ENCODE measurements at regions not wholly inside any gene's neighbourhood (a gene's known extent, or its start where the extent isn't known, plus 50 kb on each side); places are given as distances from the start of the nearest gene placed in this dataset.
A peak's percentile ranks its signal among the peaks of the same experiment; 100 is the strongest.
"Not testable (repeated sequence)": the region's sequence is repeated elsewhere in the genome, so short reads cannot be mapped to it uniquely, and the experiment has no call there.

- DNase-seq (ENCODE audit: low read depth): not testable (repeated sequence)
Measured at GRCh38 chr6:167690167-167690922, 136.4 kb upstream of the AFDN start.

- no peak for DNase-seq (ENCODE audit: low read depth)
Measured at GRCh38 chr6:167690931-167691330, 135.8 kb upstream of the AFDN start.

- DNase-seq (ENCODE audit: low read depth): no peak
Measured at GRCh38 chr6:167691533-167692312, 135.0 kb upstream of the AFDN start.

GRCh38 chr6:167693478-167693877, 133.2 kb upstream of the AFDN start:
- DNase-seq (ENCODE audit: low read depth): not testable (repeated sequence)

GRCh38 chr6:167695831-167696230, 130.9 kb upstream of the AFDN start:
- DNase-seq (ENCODE audit: low read depth): no peak

GRCh38 chr6:167696296-167696695, 130.4 kb upstream of the AFDN start:
- DNase-seq (ENCODE audit: low read depth): no peak

GRCh38 chr6:167697316-167697715, 129.4 kb upstream of the AFDN start:
- no peak for DNase-seq (ENCODE audit: low read depth)

GRCh38 chr6:167698540-167698939, 128.2 kb upstream of the AFDN start:
- no peak for DNase-seq (ENCODE audit: low read depth)

GRCh38 chr6:167699141-167699931, 127.4 kb upstream of the AFDN start:
- no peak for DNase-seq (ENCODE audit: low read depth)

- no peak for DNase-seq (ENCODE audit: low read depth)
Measured at GRCh38 chr6:167700199-167700598, 126.5 kb upstream of the AFDN start.

- DNase-seq (ENCODE audit: low read depth): no peak
Measured at GRCh38 chr6:167701010-167701409, 125.7 kb upstream of the AFDN start.

- no peak for DNase-seq (ENCODE audit: low read depth)
Measured at GRCh38 chr6:167702241-167702827, 124.4 kb upstream of the AFDN start.

GRCh38 chr6:167703347-167703746, 123.4 kb upstream of the AFDN start:
- no peak for DNase-seq (ENCODE audit: low read depth)

GRCh38 chr6:167703781-167704180, 122.9 kb upstream of the AFDN start:
- DNase-seq (ENCODE audit: low read depth): no peak

GRCh38 chr6:167704396-167704901, 122.3 kb upstream of the AFDN start:
- DNase-seq (ENCODE audit: low read depth): no peak

GRCh38 chr6:167705211-167705750, 121.4 kb upstream of the AFDN start:
- DNase-seq (ENCODE audit: low read depth): no peak

- DNase-seq (ENCODE audit: low read depth): peak; percentile 36
Measured at GRCh38 chr6:167706313-167707109, 120.2 kb upstream of the AFDN start.

GRCh38 chr6:167707686-167708500, 118.8 kb upstream of the AFDN start:
- DNase-seq (ENCODE audit: low read depth): no peak

GRCh38 chr6:167708501-167709094, 118.1 kb upstream of the AFDN start:
- no peak for DNase-seq (ENCODE audit: low read depth)

- no peak for DNase-seq (ENCODE audit: low read depth)
Measured at GRCh38 chr6:167709196-167709595, 117.5 kb upstream of the AFDN start.

Measured in activated T-helper 1 cell treated with Interleukin-2 at 50 U/mL for 16 hours (primary cell).